VCaP (cell line): ENCODE measurements at regions not wholly inside any gene's neighbourhood (a gene's known extent, or its start where the extent isn't known, plus 50 kb on each side); places are given as distances from the start of the nearest gene placed in this dataset.
"Not testable (repeated sequence)": the region's sequence is repeated elsewhere in the genome, so short reads cannot be mapped to it uniquely, and the experiment has no call there.

Source experiments
- H3K27ac ChIP-seq: fragments of 450-650 bp; 2 replicates; pipeline ENCODE4 v1.5.1; 2017
- CTCF ChIP-seq: fragments of 450-650 bp; conservative IDR thresholded peaks from 2 replicates; pipeline ENCODE4 v1.5.1; 2017; ENCODE audit warnings: mild to moderate bottlenecking, moderate library complexity

GRCh38 chrX:129361576-129361975 is 161.7 kb downstream of the SMARCA1 start:
- no peak for TF ChIP-seq CTCF
- no peak overlapping the region for H3K27ac ChIP-seq

GRCh38 chrX:129360175-129360574 is 163.1 kb downstream of the SMARCA1 start:
- H3K27ac ChIP-seq, result no peak overlapping the region
- TF ChIP-seq CTCF, result peak; percentile 66

- TF ChIP-seq CTCF, result no peak
- no peak overlapping the region for H3K27ac ChIP-seq
These were observed 164.0 kb downstream of the SMARCA1 start for GRCh38 chrX:129359269-129359668.

GRCh38 chrX:129357428-129357827 is 165.9 kb downstream of the SMARCA1 start:
- H3K27ac ChIP-seq, result not testable (repeated sequence)

GRCh38 chrX:129347291-129347690 is 176.0 kb downstream of the SMARCA1 start:
- H3K27ac ChIP-seq, result no peak overlapping the region
- TF ChIP-seq CTCF, result no peak

GRCh38 chrX:129346574-129346973 is 176.7 kb downstream of the SMARCA1 start:
- H3K27ac ChIP-seq, result no peak overlapping the region
- no peak for TF ChIP-seq CTCF

- H3K27ac ChIP-seq, result not testable (repeated sequence)
These were observed 186.0 kb downstream of the SMARCA1 start for GRCh38 chrX:129337264-129337663.

- no peak overlapping the region for H3K27ac ChIP-seq
- TF ChIP-seq CTCF, result no peak
These were observed 200.2 kb downstream of the SMARCA1 start for GRCh38 chrX:129323115-129323514.

- no peak overlapping the region for H3K27ac ChIP-seq
- TF ChIP-seq CTCF, result peak; percentile 68
These were observed 204.9 kb downstream of the SMARCA1 start for GRCh38 chrX:129318375-129318774.
